Retina (tissue), 1 donor: ENCODE measurements at regions not wholly inside any gene's neighbourhood (a gene's known extent, or its start where the extent isn't known, plus 50 kb on each side); places are given as distances from the start of the nearest gene placed in this dataset.
"Not testable (repeated sequence)": the region's sequence is repeated elsewhere in the genome, so short reads cannot be mapped to it uniquely, and the experiment has no call there.

Experiments used
- DNase-seq: peaks from one replicate; pipeline ENCODE4 v3.0.0-alpha.2; 2016

DNA sequence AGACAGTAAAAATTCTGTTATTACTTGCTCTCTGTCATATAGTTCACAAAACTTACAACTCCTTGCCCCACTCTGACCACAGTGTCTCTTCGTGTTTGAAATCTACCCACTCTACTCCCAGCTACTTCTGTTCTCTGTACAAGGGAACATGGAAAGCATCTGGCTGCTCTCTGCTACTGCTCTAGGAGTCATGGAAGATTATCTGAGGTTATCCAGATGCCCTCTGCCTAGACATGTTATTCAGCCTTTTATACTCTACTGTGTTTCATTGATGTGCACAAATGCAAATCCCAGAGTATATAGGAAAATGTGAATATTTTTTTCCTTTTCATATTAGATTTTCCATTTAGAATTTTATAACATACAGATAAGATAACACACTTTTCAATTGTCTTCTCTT is 1525.6 kb downstream of the MAT2B start:
- no peak for DNase-seq

DNA sequence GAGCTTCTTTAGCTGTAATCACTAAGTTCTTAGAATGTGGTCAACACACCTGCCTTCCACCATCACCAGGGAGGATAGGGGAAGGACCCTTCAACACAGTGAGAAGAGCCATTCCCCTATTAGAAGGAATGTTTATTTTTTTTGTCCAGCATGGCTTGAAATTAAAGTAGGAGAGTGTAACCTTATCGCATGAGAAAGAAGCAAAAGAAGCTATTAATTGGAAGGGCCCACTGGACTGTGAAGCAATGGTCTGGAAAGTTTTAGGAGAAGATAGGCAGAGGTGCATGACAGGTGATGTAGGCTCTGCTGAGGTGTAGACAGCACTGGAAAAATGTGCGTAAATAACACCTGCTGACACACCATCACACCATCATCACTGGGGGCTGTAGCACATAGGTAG is 1526.0 kb downstream of the MAT2B start:
- DNase-seq = no peak

DNA sequence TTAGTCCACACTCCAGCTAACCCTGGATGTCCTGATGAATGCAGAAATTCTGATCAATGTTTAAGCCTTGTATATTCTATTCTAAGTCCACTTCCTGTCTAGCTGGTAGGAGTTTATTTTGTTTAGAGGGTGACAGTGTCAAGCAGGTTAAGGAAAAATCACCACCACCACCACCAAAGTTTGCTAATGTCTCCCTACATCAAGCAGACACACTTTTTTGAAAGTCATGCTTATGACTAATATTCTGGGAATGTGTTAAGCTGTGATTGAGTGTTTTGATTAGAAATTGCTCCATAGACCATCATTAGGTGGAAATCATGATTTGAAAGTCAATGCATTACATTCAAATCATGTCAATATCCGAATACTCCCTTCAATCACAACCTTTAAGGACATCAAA is 1530.1 kb downstream of the MAT2B start:
- DNase-seq = no peak

DNA sequence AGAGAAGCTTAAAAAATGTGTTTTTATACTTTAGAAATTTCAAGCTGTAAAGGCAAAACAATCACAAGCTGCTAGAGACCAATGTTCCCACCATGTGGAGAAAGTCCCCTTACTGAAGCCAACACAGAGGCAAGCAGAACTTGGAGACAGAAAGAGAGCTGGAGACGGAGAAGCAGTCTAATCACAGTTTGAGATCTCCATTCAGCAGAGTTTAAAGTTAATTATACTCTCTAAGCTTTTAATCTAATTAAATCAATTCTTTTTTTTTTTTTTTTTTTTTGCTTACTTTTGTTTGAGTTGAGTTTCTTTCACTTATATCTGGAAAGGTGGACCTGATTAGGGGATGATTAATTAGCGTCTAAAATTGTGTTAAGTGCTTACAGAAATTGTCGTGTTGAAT is 1534.3 kb downstream of the MAT2B start:
- no peak for DNase-seq

DNA sequence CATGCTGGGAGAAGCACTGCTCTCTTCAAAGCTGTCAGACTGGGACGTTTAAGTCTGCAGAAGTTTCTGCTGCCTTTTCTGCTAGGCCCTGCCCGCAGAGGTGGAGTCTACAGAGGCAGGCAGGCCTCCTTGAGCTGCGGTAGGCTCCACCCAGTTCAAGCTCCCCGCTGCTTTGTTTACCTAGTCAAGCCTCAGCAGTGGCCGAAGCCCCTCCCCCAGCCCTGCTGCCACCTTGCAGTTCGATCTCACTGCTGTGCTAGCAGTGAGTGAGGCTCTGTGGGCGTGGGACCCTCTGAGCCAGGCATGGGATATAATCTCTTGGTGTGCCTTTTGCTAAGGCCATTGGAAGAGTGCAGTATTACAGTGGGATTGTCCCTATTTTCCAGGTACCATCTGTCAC is 1540.5 kb downstream of the MAT2B start:
- DNase-seq = not testable (repeated sequence)

DNA sequence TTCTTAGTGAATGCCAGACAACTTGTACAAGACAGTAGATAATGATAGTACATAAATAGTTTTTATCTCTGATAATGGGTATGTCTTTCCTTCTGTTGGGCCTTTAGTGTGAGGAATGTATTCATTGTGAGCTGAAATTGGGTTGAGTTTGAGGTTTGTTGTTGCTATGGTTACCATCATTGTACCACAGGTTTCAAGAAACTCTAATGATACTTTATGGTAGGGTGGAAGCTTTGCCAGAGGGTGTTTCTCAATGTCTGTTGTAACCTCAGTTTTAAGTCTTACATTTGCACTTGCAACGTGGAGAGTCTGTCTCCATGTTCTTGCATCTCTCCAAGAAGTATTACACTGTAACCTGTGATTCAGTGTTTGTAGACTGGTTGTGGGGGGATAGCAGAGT is 1550.1 kb downstream of the MAT2B start:
- DNase-seq = no peak

DNA sequence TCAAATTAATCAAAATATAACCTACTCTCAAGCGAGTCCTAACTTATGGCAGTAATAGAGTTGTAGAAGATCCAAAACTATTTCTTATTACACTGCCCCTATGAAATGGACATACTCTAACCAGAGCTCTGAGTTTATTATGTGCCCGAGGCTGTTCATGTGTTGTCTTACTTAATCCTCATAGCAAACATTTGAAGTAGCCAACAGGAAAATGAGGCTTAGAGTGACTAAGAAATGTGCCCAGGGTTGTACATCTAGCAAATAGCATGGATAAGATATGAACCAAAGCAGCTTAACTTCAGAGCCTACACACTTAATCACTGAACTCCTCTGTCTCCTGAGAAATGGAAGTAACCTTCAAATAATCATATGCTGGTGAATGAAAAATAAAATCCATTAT is 1551.7 kb downstream of the MAT2B start:
- no peak for DNase-seq

DNA sequence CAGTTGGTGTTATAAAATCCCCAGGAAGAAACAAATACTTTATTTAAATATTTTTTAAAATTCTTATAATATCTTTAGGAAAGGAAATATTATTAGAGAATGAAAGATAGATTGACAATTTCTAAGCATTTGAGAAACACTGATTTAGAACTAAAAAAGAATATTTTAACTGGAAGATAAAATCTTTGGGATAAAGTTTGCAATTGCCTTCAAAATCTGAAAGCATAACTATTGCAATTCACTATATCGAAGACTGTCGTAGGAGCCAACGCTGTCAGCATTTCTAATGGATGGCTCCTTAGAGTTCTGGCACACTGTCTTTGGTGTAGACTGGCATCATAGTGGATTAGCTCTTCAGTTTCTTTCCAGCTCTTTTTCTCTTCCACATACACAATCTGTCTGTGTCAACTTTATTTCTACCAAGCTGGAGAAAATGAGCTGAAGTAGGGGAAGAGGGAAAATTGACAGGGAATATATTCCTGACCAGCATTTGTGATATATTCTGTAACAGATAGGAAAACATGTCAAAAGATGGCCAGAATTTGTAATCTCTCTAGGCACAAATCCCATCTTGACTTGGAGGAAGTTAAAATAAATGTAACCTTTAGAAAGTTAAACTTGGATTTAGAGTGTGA is 1561.4 kb downstream of the MAT2B start:
- no peak for DNase-seq

DNA sequence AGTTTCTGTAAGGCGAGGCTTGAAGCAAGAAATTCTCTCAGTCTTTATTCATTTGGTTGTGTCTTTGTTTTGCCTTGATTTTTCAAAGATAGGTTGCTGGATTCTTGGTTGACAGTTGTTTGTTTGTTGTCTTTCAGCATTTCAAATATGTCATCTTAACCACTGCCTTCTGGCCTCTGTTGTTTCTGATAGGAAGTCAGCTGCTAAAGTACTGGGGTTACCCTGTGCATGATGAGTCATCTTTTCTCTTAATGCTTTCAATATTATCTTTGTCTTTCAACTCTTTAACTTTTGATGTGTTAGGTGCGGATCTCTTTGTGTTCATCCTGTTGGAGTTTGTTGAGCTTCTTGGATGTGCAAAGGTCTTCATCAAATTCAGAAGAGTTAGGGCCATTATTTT is 1571.3 kb downstream of the MAT2B start:
- DNase-seq = no peak

DNA sequence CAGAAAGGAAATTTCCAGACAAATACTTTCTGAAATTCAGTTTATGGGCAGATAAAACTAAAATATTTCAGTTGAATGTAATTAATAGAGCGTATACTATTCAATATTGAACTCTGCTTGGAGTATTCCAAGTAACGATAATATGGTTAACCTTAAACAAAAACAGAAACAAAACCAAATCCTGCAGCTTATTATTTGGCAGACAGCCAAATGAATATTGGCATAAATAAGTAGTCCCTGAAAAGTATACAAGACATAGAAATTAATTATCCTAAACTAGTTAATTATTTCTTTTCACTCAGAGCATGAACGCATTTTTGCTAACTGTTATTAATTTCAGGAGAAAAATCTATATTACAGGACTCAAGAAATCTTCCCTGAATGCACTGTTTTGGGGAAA is 1574.0 kb downstream of the MAT2B start:
- no peak for DNase-seq

DNA sequence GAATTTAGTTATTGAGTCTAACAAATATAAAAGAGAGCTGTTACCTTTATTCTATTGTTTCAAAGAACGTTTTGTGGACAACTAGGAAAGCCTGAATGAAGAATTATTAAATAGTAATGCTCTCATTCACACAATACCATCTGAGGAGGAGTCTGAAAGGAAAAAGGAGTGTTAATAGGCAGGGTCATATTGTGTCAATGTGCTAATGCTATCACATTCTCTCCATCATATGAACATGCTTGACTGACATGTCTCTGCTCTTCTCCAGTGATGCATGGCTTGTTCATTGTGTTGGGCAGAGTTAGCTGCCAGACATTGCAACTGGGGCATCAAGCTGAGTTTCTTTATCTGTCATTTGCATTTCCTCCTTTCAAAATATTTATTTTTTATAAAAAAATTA is 1578.0 kb downstream of the MAT2B start:
- DNase-seq = no peak

DNA sequence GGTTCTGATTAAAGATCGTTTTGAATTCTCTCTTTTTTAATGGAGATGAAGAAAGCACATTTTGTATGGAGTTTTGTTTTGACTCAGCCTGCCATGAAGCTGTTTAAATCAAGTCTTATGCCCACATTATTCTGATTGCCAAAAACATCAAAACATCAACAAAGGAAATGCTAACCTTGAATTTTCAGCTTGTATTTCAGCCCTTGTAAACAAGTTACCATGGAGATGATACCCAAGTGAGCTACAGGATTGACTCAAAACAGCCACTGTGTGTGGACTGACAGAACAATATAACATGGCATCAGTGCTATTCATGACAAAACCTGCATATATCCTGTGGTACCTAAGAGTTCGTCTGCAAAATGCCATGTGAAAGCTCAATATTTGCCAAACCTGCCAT is 1581.0 kb downstream of the MAT2B start:
- DNase-seq = no peak

DNA sequence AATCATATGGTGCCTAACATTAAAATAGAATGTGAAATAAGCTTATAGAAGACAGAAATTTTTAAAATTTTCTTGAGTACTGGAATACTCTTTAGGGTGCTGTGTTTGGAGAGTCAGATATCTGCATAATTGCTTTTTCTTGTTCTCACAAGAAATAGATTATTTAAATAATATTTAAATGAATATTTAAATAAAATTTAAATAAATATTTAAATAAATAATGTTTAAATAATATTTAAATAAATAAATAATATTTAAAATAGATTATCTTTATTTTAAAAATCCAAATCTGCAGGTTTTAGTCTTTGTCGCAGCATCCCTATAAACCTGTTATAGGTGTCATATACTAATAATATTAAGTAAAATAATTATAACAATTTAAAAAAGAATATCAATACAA is 1589.4 kb downstream of the MAT2B start:
- DNase-seq = no peak

DNA sequence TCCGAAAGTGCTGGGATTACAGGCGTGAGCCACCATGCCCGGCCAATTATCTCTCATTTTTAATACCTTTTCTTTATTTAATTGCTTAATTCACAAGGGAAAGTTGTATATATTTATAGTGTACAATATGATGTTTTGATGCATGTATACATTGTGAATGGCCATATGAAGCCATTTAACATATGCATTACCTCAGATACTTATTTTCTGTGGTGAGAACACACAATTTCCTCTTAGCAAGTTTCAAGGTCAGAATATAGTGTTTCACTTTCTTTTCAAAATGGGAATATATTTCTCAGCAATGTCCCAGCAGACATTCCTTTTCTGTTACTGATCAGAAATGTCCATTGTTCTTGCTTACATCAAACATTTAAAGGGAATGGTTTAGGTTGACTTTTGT is 1596.3 kb downstream of the MAT2B start:
- no peak for DNase-seq

DNA sequence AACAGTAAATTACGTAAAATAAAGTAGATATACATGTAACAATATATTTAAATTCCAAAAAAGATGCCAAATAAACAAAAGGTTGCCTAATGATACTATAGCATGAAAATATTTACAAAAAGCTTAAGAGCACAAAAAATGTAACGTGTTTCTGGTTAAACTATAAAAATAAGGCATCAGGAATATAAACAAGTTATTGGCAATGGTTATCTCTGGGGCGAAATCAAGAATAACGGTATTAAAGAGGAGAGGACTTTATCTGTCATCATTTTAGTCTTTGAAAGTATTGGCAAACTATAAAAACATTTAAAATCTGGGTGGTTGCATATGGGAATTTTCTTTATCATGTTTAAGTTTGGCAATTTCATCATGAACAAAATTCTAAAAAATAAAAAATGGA is 1599.2 kb downstream of the MAT2B start:
- DNase-seq = no peak

DNA sequence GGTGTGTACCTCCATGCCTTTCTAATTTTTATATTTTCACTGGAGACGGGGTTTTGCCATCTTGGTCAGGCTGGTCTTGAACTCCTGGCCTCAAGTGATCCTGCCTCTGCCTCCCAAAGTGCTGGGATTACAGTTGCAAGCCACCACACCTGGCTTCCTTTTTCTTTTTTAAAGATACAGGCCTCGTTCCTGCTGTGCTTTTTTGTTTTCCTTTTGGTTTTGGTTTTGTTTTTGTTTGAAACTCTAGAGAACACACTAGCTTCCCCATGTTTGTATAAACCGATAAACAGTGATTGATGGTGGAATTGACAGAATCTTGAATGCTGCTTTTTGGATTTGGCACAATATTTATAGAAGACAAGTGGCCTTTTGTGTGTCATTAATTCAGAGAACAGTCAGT is 1603.4 kb downstream of the MAT2B start:
- no peak for DNase-seq

DNA sequence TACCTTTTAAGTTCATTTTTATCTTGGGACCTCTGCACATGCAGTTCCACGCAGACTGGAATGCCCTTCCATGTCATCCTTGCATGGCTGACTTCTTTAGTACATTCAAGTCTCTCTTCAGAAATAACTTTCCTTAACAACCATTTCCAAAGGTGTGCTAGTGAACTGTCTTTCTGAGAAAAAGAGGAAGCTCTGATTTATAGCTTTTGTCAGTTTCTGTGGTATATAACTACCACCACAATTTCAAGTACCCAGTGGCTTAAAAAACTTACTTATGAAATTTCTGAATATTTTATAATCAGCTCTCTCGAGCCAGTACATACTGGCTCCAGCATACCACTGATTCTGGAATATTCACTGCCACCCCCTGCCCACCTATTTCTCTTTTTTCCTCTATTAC is 1613.8 kb downstream of the MAT2B start:
- DNase-seq = no peak

DNA sequence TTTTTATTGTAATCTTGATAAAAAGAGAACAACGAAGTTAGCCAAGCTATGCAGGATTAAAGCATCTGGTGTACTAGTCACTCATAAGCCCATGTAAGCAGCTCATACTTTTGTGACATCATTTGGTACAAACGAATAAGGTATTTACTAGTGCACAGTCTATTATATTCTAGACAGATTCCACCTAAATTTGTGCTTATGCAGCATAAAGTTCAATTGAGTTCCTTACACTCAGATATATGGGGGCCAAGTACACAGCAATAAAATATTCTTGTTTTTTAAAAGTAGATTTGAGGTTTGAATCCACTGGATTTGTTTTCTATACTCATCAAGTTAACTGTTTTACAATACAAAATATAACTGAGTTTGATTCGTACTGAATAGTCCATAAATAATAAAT is 1621.2 kb downstream of the MAT2B start:
- no peak for DNase-seq

DNA sequence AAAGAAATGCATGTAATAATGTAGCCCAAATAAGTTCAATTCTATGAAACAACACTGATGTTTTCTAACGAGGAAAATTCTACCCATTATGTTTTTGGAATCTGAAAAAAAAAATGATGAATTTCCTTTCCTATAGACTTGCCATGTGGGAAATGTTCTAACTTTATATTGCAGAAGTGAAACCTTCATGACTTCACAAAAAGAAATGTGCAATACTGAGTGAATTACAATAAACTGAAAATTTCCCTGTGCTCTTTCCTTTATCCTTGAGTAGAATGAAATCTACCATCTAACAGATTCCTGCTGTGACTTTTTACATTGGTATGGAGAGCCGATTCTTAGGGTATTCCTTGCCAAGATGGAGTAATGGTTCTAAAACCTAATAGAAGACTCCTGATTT is 1622.5 kb downstream of the MAT2B start:
- no peak for DNase-seq

DNA sequence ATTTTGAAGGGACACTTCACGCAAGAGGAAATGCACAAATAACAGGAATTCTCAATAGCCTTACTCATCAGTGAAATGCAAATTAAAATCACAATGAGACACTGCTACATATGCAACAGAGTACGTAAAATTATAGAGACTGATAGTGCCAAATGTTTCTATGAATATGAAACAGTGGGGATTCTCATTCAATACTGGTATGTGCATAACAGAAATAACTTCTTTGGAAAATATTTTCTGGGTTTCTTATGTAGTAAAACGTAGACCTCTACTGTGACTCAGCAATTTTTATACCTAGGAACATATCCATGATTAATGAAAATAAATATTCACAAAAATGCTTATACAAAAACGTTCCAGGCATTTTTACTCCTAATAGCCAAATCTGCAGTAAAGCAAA is 1625.2 kb downstream of the MAT2B start:
- DNase-seq = no peak

DNA sequence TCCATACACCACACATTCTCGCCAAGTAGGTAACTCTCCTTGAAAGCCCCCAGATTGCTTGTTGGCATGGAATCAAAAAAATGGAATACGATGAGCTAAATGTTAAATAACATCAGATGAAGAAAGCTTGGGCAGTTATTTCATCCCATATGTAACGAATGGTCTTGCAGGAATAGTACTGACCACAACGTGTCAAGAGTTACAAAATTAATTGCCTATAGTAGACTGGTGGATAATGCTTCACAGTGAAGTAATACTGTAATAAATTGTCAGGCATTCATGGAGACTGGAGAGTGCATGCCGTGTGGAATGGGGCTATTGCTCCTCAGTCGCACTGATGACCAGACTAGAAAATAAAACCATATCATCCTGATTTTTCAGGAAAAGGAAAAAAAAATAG is 1628.7 kb downstream of the MAT2B start:
- DNase-seq = no peak

DNA sequence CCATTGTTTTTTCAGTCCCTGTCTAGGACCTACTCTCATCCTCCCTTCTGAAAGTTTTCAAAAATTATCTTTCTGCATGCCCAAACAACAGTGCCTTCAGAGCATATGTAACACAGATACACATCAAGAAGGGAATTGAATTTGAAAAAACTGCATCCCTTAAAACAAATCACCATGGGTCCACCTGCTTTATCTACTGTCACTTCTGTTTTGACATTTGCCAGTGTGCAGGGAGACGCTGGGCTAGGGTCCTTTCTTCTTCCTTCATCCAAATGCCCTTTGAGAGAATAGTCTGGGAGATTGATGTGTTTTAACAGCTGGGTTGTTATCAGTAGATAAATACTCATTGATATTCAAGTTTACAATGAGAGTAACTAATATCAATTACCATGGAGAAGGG is 1630.1 kb downstream of the MAT2B start:
- no peak for DNase-seq

DNA sequence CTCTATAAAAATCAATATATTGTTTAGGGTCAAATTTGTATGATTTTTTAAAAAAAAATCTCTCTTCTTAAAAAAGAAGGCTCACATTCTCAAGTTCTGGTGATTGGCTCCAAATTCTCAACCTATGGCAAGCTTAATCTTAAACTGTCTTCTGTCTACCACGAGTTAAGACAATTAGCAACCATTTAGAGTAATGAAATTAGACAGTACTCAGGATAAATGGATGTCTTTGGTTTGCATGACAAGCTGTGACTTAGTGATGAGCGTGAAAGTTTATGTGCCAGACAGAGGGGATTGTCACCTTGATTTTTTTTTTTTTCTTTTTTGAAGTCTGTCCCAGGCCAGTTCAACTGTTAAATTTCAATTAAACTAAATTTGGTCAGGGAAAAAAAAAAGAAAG is 1632.3 kb downstream of the MAT2B start:
- DNase-seq = no peak

DNA sequence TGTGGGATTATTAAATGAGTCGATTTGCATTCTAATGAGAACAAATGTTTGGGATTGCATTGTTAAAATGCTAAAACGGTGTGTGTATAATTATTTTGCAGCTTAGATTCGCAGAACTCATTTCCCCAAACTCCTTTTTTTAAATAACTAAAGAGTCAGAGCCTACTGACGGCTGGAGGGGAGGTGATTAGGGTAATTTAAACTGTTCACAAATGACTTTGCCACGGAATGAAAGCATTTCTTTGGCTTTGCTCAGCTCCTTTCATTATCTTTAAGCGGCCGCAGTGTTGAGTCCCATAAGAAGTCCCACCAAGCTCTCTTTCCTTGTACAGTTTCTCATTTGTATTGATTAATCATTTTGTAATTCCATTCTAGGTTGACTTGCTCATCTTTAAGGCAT is 1632.8 kb downstream of the MAT2B start:
- DNase-seq = peak; percentile 3

DNA sequence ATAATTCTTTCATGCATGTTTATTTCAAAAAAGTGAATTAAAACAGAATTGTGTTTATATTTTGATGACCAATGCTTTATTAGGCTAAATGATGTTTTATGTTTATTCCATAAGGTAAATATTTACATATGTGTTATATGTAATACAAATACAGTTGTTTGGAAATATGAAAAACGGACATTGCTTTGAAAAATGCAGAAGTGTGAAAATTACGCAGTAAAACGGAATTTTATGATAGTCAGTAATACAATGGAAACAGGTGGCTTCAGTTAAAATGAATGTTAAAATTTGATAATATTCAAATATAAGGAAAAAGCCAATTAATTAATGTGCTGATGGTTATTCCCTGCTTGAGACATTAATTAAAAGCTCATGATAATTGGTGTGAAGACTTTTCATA is 1633.8 kb downstream of the MAT2B start:
- no peak for DNase-seq

DNA sequence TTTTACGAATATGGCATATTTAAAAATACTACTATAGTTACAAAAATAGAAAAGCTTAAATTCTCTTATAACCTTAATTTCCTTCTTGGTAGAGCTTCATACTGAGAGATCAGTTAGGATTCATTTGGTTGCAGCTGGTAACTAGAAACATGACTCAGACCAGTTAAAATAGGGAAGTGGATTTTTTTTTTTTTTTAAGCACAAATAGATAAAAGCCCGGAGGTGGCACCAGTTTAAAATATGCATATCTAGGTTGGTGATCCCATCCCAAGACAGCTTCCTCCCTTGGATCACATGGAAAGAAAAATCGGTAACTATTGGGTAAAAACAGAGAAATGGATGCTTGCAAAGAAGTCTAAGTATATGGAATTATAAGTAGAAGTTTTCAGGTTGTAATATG is 1634.3 kb downstream of the MAT2B start:
- no peak for DNase-seq
